OCI-LY1 (cell line): ENCODE measurements at regions not wholly inside any gene's neighbourhood (a gene's known extent, or its start where the extent isn't known, plus 50 kb on each side); places are given as distances from the start of the nearest gene placed in this dataset.

ENCODE experiments used
- CTCF ChIP-seq: fragments of 200-600 bp; sonication (generic), shearing (Covaris generic); IDR thresholded peaks from 2 replicates; pipeline ENCODE4 v1.5.1; 2017; ENCODE audit warnings: mild to moderate bottlenecking, antibody characterized with exemption, low read length, moderate library complexity, mixed read lengths
- EZH2 ChIP-seq: fragments of 200-600 bp; sonication (generic), shearing (Covaris generic); IDR thresholded peaks from 2 replicates; pipeline ENCODE4 v1.8.0; 2017; ENCODE audit warnings: borderline replicate concordance, mixed run types, mild to moderate bottlenecking, antibody characterized with exemption, low read length, moderate library complexity, mixed read lengths

GRCh38 chr4:119679251-119679650 is 50.6 kb upstream of the PDE5A start:
- TF ChIP-seq EZH2 (no peak), CTCF (no peak)
